Suppressor macrophage treated with lipopolysaccharide for 4 hours (primary cell): ENCODE measurements at regions not wholly inside any gene's neighbourhood (a gene's known extent, or its start where the extent isn't known, plus 50 kb on each side); places are given as distances from the start of the nearest gene placed in this dataset.
"Not testable (repeated sequence)": the region's sequence is repeated elsewhere in the genome, so short reads cannot be mapped to it uniquely, and the experiment has no call there.

ENCODE experiments used
- DNase-seq: peaks from one replicate; pipeline ENCODE4 v3.0.0-alpha.2; 2020

DNA sequence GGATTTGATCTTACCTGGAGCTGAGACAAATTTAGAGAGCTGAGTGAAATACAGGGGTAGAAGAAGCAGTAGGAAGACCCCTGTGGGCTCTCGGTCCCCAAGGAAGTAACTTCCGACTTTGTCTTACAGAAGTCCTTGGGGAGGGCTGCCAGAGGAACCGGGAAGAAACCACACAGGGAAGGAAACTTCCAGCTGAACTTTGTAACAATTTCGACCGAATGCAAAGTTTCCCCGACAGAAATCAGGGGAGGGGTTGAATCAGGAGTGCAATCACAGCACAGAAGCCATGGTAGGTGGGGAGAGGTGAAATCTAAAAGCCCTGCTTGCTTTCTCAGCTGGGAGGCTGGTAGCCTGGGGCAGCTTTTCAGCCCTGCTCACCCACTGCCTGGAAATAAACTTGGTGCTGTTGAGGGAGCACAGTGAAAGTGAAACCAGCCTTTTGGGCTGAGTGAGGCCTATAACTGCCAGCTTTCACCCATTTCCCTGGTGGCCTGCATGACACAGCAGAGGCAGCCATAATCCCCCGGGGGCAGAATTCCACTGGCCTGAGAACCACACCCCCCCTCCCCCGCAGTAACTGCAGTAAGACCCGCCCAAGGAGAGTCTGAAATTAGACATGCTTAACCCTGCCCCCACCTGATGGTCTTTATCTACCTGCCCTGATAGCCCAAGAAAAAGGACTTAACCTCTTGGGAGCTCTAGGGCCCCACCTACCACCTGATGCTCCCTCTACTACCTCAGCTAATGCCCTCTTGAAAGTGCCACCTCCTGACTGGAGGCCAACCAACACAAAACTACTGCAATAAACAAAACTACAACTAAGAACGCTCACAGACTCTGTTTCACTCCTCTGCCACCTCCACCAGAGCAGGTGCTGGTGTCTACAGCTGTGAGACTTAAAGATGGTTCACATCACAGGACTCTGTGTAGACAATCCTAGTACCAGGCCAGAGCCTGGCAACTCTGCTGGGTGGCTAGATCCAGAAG lies 248.2 kb downstream of the PARM1 start:
- DNase-seq: no peak

- no peak for DNase-seq
Observed at GRCh38 chr4:75180217-75180616, 247.3 kb downstream of the PARM1 start.

- DNase-seq: no peak
Observed at GRCh38 chr4:75179510-75179909, 246.6 kb downstream of the PARM1 start.

DNA sequence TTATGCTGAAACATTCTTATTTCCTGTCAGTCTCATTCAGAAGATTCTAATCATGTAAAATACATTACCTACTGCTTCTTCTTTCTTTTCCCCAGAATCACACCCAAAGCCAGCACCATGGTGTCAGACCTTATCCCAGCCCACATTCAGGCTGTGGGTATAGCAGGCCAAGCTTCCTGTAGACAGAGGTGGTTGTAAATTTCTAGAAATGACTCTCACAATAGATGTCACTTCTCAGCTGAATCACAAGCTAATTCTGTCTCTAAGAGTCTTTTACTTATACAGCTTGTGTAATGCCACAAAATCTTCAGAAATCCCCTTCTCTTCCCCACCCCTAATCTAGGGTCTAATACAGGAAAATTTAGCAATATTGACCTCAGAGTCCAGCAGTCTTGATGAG lies 239.6 kb downstream of the PARM1 start:
- DNase-seq: peak; percentile 0

- DNase-seq: no peak
Observed at GRCh38 chr4:75169427-75169826, 236.5 kb downstream of the PARM1 start.

DNA sequence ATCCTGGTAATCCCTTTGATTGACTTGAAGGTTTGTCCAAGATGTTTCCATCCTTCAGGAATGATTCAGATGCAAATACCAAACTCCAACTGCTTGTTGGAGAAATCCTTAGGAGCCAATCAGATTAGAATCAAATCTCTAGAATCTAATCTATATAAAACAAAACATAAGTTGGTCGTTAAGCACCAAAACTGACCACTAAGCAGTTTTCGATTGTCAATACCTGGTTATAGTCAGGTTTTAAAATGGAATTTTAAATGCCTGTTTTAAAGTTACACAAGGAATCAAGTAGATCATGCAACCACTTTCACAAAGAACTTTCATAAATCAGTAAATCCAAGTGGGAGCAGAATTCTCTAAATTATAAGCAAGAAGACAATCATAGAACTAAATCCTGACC lies 236.1 kb downstream of the PARM1 start:
- DNase-seq: no peak

- no peak for DNase-seq
Observed at GRCh38 chr4:75168548-75168947, 235.6 kb downstream of the PARM1 start.

- not testable (repeated sequence) for DNase-seq
Observed at GRCh38 chr4:75165100-75165499, 232.2 kb downstream of the PARM1 start.

DNA sequence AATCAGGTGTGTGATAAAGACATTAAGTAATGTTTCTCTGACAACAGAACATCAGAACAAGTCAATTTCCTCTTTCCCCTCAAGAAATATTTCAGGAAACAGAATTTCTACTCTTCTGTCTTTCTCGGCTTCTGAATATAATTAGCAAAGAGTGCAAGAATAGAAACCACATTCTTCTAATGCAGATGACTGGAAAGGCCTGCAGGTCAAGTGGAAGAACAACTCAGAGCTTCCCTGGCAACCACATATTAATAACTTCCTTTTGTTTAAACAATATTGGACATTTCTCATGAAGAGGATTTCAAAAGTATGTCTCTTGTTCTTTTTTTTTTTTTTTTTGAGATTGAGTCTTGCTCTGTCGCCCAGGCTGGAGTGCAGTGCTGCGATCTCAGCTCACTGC lies 225.5 kb downstream of the PARM1 start:
- no peak for DNase-seq

GRCh38 chr4:75154994-75155393 lies 222.1 kb downstream of the PARM1 start:
- DNase-seq: no peak

DNA sequence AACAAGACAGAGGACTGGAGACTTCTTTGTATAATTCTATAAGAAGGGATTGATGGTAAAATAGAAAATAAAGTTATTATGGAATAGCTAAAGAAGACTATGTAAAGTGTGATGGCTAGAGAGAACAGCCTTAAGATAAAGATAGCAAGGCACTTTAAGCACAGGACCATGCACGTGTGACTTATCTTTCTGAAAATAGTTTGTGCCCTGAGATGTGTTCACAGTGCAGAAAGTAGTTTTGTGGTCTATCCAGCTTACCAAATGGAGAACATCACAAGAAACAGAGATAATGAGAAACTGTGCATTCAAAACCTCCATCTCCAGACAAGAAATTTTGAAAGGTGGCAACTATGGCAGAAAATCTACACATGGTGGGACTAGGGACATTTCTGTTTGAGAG lies 213.3 kb downstream of the PARM1 start:
- DNase-seq: no peak

DNA sequence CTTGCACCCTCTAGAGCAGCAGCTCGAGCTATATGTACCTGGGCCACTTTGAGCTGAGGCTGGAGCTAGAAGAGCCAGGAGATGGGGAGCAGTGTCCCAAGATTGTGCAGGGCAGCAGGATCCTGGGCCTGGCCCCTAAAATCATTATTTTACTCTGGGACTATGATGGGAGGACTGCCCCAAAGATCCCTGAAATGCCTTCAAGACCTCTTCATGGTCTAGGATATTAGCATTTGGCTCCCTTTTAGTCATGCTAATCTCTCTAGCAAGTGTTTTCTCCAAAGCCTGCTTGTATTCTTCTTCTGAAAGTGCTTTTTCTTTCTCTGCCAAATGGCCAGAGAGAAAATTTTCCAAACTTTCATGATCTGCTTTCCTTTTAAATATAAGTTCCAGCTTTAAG lies 211.6 kb downstream of the PARM1 start:
- no peak for DNase-seq

- no peak for DNase-seq
Observed at GRCh38 chr4:75142850-75143249, 209.9 kb downstream of the PARM1 start.

DNA sequence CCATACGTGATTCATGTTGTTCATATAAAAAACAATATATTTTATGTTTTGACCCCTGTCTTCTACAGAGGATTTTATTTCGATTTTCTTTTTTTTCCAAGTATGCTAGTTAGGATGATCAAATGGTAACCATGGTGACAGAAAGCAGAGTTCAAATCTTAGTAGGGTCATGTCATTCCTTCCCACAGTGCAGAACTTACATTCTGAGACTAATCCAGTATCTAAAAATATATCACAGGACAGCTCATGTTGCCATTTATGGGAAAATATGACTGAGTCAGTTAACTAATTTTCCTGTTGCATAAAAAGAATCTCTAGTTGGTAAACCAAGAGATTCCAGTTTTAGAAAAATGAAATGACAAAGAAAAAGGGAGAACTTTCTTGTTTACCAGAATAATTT lies 209.5 kb downstream of the PARM1 start:
- DNase-seq: no peak

DNA sequence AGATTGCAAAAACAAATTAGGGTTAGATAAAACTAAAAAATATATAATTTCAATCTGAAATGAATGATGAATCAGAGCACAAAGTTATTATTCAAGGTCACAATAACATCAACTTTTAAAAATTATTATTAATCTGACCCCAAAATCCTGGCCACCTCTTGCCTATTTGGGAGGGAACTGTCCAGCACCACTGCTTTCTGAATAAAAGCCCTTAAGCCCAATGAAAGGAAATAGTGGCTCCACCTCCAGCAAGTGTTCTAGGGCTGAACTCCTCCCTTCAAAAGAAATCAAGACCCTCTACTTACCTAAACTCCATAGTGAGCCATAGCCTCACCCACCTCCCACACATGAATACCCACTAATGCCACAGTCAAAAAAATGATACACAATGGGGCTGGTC lies 208.2 kb downstream of the PARM1 start:
- DNase-seq: no peak

DNA sequence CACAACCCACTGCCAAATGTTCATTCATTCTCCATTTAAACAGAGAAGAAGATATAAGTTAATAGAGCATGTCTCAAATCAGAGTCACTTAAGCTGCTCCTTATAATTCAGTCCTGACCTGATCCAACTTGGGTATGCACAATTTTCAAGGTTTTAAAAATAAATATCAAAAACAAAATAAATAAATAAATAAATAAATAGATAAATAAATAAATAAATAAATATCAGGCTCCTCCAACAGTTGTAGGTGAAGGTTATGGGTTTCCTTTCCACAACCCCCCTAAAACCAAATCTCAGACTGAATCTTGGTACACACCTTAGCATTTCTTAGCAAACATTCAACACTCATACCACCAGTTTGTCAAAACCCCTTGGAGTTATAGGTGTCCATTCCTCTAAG lies 204.4 kb downstream of the PARM1 start:
- DNase-seq: no peak

- DNase-seq: no peak
Observed at GRCh38 chr4:75135068-75135825, 202.3 kb downstream of the PARM1 start.

GRCh38 chr4:75126870-75127269 lies 194.0 kb downstream of the PARM1 start:
- DNase-seq: not testable (repeated sequence)

GRCh38 chr4:75126058-75126457 lies 193.1 kb downstream of the PARM1 start:
- DNase-seq: no peak

GRCh38 chr4:75122424-75123014 lies 189.6 kb downstream of the PARM1 start:
- no peak for DNase-seq

DNA sequence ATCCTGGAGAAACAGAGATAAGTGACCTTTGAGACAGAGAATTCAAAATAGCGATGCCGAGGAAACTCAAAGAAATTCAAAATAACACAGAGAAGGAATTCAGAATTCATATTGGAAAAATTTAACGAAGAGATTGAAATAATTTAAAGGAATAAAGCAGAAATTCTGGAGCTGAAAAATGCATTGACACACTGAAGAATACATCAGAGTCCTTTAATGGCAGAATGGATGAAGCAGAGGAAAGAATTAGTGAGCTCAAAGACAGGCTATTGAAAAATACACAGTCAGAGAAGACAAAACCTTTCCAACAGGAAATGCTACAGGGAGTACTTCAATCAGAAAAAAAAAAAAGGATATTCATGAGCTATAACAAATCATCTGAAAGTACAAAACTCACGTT lies 185.8 kb downstream of the PARM1 start:
- DNase-seq: no peak

DNA sequence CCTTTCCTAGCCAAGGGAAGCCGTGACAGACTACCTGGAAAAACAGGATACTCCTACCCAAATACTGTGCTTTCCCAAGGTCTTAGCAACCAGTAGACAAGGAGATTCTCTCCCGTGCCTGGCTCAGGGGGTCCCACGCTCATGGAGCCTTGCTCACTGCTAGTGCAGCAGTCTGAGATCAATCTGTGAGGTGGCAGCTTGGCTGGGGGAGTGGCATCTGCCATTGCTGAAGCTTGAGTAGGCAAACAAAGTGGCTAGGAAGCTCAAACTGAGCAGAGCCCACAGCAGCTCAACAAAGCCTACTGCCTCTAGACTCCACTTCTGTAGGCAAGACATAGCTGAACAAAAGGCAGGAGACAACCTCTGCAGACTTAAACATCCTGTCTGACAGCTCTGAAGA lies 177.1 kb downstream of the PARM1 start:
- DNase-seq: no peak

GRCh38 chr4:75107755-75108612 lies 175.1 kb downstream of the PARM1 start:
- DNase-seq: no peak
